H9 (cell line): ENCODE measurements at regions not wholly inside any gene's neighbourhood (a gene's known extent, or its start where the extent isn't known, plus 50 kb on each side); places are given as distances from the start of the nearest gene placed in this dataset.

Source experiments
- DNase-seq: peaks from one replicate; pipeline ENCODE4 v3.0.0-alpha.2; 2017
- H2AFZ ChIP-seq: one replicate; pipeline ENCODE4 v1.6.1; 2013; ENCODE audit warnings: mild to moderate bottlenecking, low read length, control low read depth, moderate library complexity
- H2AK5ac ChIP-seq: 2 replicates; pipeline ENCODE4 v1.6.1; 2013; ENCODE audit warnings: low read length, control low read depth, mixed read lengths; ENCODE audit not compliant: insufficient read length
- H2BK120ac ChIP-seq: one replicate; pipeline ENCODE4 v1.6.1; 2013; ENCODE audit warnings: low read depth, mild to moderate bottlenecking, low read length, control low read depth, inconsistent platforms; ENCODE audit not compliant: poor library complexity, severe bottlenecking
- H2BK12ac ChIP-seq: 2 replicates; pipeline ENCODE4 v1.6.1; 2013; ENCODE audit warnings: low read length, control low read depth, mixed read lengths, low read depth; ENCODE audit not compliant: insufficient read length
- H2BK15ac ChIP-seq: 2 replicates; pipeline ENCODE4 v1.6.1; 2013; ENCODE audit warnings: low read depth, low read length, control low read depth
- H2BK20ac ChIP-seq: one replicate; pipeline ENCODE4 v1.6.1; 2013; ENCODE audit warnings: low read depth, mild to moderate bottlenecking, low read length, control low read depth, inconsistent platforms; ENCODE audit not compliant: poor library complexity, severe bottlenecking
- H2BK5ac ChIP-seq: 2 replicates; pipeline ENCODE4 v1.6.1; 2013; ENCODE audit warnings: low read length, control low read depth, mixed read lengths; ENCODE audit not compliant: insufficient read length
- H3K14ac ChIP-seq: 2 replicates; pipeline ENCODE4 v1.6.1; 2013; ENCODE audit warnings: low read length, control low read depth; ENCODE audit not compliant: insufficient read depth
- H3K18ac ChIP-seq: 2 replicates; pipeline ENCODE4 v1.6.1; 2013; ENCODE audit warnings: low read depth, mild to moderate bottlenecking, mixed read lengths, low read length, control low read depth; ENCODE audit not compliant: insufficient read length
- H3K23ac ChIP-seq: 2 replicates; pipeline ENCODE4 v1.6.1; 2013; ENCODE audit warnings: low read length, control low read depth, mixed read lengths, low read depth; ENCODE audit not compliant: insufficient read length
- H3K23me2 ChIP-seq: 2 replicates; pipeline ENCODE4 v1.6.1; 2013; ENCODE audit warnings: low read depth, mild to moderate bottlenecking, mixed read lengths, low read length, control low read depth; ENCODE audit not compliant: insufficient read length, poor library complexity, severe bottlenecking
- H3K27ac ChIP-seq: 2 replicates; pipeline ENCODE4 v1.5.1; 2013; ENCODE audit warnings: low read length, control low read depth, mixed read lengths, low read depth; ENCODE audit not compliant: insufficient read length
- H3K27me3 ChIP-seq: 2 replicates; pipeline ENCODE4 v1.6.1; 2013; ENCODE audit warnings: low read length, control low read depth, inconsistent platforms; ENCODE audit not compliant: insufficient read depth
- H3K4ac ChIP-seq: 2 replicates; pipeline ENCODE4 v1.6.1; 2013; ENCODE audit warnings: low read depth, mild to moderate bottlenecking, control low read depth, inconsistent platforms, low read length, moderate library complexity
- H3K4me1 ChIP-seq: 2 replicates; pipeline ENCODE4 v1.6.1; 2013; ENCODE audit warnings: low read length, control low read depth, inconsistent platforms; ENCODE audit not compliant: insufficient read depth
- H3K4me2 ChIP-seq: 2 replicates; pipeline ENCODE4 v1.6.1; 2013; ENCODE audit warnings: low read length, control low read depth, mixed read lengths; ENCODE audit not compliant: insufficient read length, insufficient read depth
- H3K56ac ChIP-seq: 2 replicates; pipeline ENCODE4 v1.6.1; 2013; ENCODE audit warnings: low read depth, mild to moderate bottlenecking, mixed read lengths, low read length, control low read depth; ENCODE audit not compliant: insufficient read length
- H3K79me1 ChIP-seq: 2 replicates; pipeline ENCODE4 v1.6.1; 2013; ENCODE audit warnings: low read depth, mild to moderate bottlenecking, moderate library complexity, low read length, control low read depth, inconsistent platforms; ENCODE audit not compliant: insufficient read depth, poor library complexity, severe bottlenecking
- H3K79me2 ChIP-seq: 2 replicates; pipeline ENCODE4 v1.6.1; 2013; ENCODE audit warnings: low read length, control low read depth, inconsistent platforms; ENCODE audit not compliant: insufficient read depth
- H3K9ac ChIP-seq: 2 replicates; pipeline ENCODE4 v1.6.1; 2013; ENCODE audit warnings: low read length, control low read depth, mixed read lengths; ENCODE audit not compliant: insufficient read length; ENCODE audit errors: extremely low read depth
- H3K9me3 ChIP-seq: one replicate; pipeline ENCODE4 v1.6.1; 2013; ENCODE audit warnings: low read depth, low read length, inconsistent platforms; ENCODE audit not compliant: control insufficient read depth
- H3T11ph ChIP-seq: one replicate; pipeline ENCODE4 v1.6.1; 2013; ENCODE audit warnings: mild to moderate bottlenecking, low read length, control low read depth, inconsistent platforms
- H4K20me1 ChIP-seq: one replicate; pipeline ENCODE4 v1.6.1; 2013; ENCODE audit not compliant: control insufficient read depth, insufficient read length, insufficient read depth
- H4K5ac ChIP-seq: 2 replicates; pipeline ENCODE4 v1.6.1; 2013; ENCODE audit warnings: low read depth, mild to moderate bottlenecking, mixed read lengths, low read length, control low read depth; ENCODE audit not compliant: insufficient read length
- H4K8ac ChIP-seq: replicated peaks from 2 replicates; pipeline ENCODE4 v1.6.1; 2013; ENCODE audit warnings: low read length, control low read depth, mixed read lengths, low read depth; ENCODE audit not compliant: insufficient read length
- H4K91ac ChIP-seq: 2 replicates; pipeline ENCODE4 v1.6.1; 2013; ENCODE audit warnings: low read depth, mild to moderate bottlenecking, moderate library complexity, mixed read lengths, low read length, control low read depth; ENCODE audit not compliant: insufficient read length
- H3K27ac Mint-ChIP-seq, 3 experiments: 2 replicates in 2 of 3; 3 replicates in 1 of 3; pipeline ENCODE4 v1.8.0; 2020 to 2021; ENCODE audit warnings: mixed read lengths in 3 of 3, mild to moderate bottlenecking in 1 of 3, moderate library complexity in 1 of 3
- H3K27me3 Mint-ChIP-seq: 2 replicates; pipeline ENCODE4 v1.8.0; 2021; ENCODE audit warnings: low read depth, mild to moderate bottlenecking, moderate library complexity, mixed read lengths
- H3K36me3 Mint-ChIP-seq, 3 experiments: 2 replicates in 2 of 3; 3 replicates in 1 of 3; pipeline ENCODE4 v1.8.0; 2020 to 2021; ENCODE audit warnings: low read depth in 3 of 3, mixed read lengths in 3 of 3; ENCODE audit not compliant: insufficient read depth in 1 of 3
- H3K4me1 Mint-ChIP-seq, 2 experiments: 2 replicates each; pipeline ENCODE4 v1.8.0; 2020; ENCODE audit warnings: mixed read lengths in 2 of 2
- H3K4me3 Mint-ChIP-seq, 2 experiments: 2 replicates in 1 of 2; 3 replicates in 1 of 2; pipeline ENCODE4 v1.8.0; 2020 to 2021; ENCODE audit warnings: mild to moderate bottlenecking in 2 of 2, mixed read lengths in 2 of 2, moderate library complexity in 1 of 2
- H3K9me3 Mint-ChIP-seq, 2 experiments: 2 replicates in 1 of 2; 3 replicates in 1 of 2; pipeline ENCODE4 v1.8.0; 2020; ENCODE audit warnings: mild to moderate bottlenecking in 2 of 2, mixed read lengths in 2 of 2, moderate library complexity in 1 of 2
- CTCF ChIP-seq: fragments of 200-600 bp; sonication (generic); conservative IDR thresholded peaks from 3 replicates; pipeline ENCODE4 v1.8.0; 2021; ENCODE audit warnings: antibody characterized with exemption, mild to moderate bottlenecking
- WGBS: extraction: QIAGEN DNeasy Blood & Tissue Kit; methylation state at CpG from one replicate; pipeline ENCODE4 v1.1.7; 2013; ENCODE audit warnings: missing lambda C conversion rate, low lambda C conversion rate, mixed read lengths; ENCODE audit not compliant: insufficient read length; ENCODE audit errors: extremely low coverage; 5-methylcytosine and 5-hydroxymethylcytosine counted together

GRCh38 chr7:25424855-25425254 lies 196.6 kb upstream of the NPVF start:
- Histone ChIP-seq H3K14ac (no peak overlapping the region), H2BK15ac (no peak overlapping the region), H2BK120ac (no peak overlapping the region), H3K56ac (no peak overlapping the region), H2BK20ac (no peak overlapping the region), H4K91ac (no peak overlapping the region), H3K4me2 (no peak overlapping the region), H2AFZ (no peak overlapping the region), H3K27ac (no peak overlapping the region), H3K4ac (no peak overlapping the region), H2AK5ac (no peak overlapping the region), H3K9me3 (no peaks in the 10 kb centered on the region), H3T11ph (no peak overlapping the region), H4K8ac (no peak overlapping the region), H3K23ac (no peak overlapping the region), H4K20me1 (no peaks in the 10 kb centered on the region), H3K27me3 (no peaks in the 10 kb centered on the region), H3K9ac (no peak overlapping the region), H4K5ac (no peak overlapping the region), H2BK12ac (no peak overlapping the region), H3K79me1 (no peaks in the 10 kb centered on the region), H3K23me2 (no peaks in the 10 kb centered on the region), H3K4me1 (no peaks in the 10 kb centered on the region; the same call in 1 of the 2 replicates), H3K18ac (no peak overlapping the region), H2BK5ac (no peak overlapping the region), H3K79me2 (no peaks in the 10 kb centered on the region)
- DNase-seq, result no peak
- H3K4me1 Mint-ChIP-seq, result peaks cover 14 to 22% of the 10 kb centered on the region in 2 experiments
- TF ChIP-seq CTCF, result no peak
- no CpG with 5 or more reads among the region's 5 CpGs for WGBS
- H3K4me3 Mint-ChIP-seq, result no peak overlapping the region
- no peaks in the 10 kb centered on the region; the same call in none of the 2 replicates for H3K27me3 Mint-ChIP-seq
- H3K9me3 Mint-ChIP-seq, result no peaks in the 10 kb centered on the region
- H3K27ac Mint-ChIP-seq, result no peak overlapping the region
- no peaks in the 10 kb centered on the region for H3K36me3 Mint-ChIP-seq
